ENCODE measurements at regions not wholly inside any gene's neighbourhood (a gene's known extent, or its start where the extent isn't known, plus 50 kb on each side); places are given as distances from the start of the nearest gene placed in this dataset.

GRCh38 chr6:119442776-119443184 is 93.2 kb upstream of the MAN1A1 start:
- TF ChIP-seq EZH2 (IDR thresholded peaks at IDR 0.05; ENCODE audit: insufficient read depth, poor library complexity, severe bottlenecking) = no peak
- TF ChIP-seq EZH2phosphoT487 (IDR thresholded peaks at IDR 0.05; ENCODE audit: insufficient read depth, low read depth) = no peak
